Cerebellar nuclear complex (tissue), 1 donor: ENCODE measurements at regions not wholly inside any gene's neighbourhood (a gene's known extent, or its start where the extent isn't known, plus 50 kb on each side); places are given as distances from the start of the nearest gene placed in this dataset.
A peak's percentile ranks its signal among the peaks of the same experiment; 100 is the strongest.

Source experiments
- DNase-seq, 2 experiments: peaks; one replicate each; lab custom pipeline; 2025; lab: John Stamatoyannopoulos, UW

GRCh38 chr3:144079634-144080033, 108.0 kb downstream of the DIPK2A start:
- no peak for DNase-seq

GRCh38 chr3:144084929-144085328, 113.3 kb downstream of the DIPK2A start:
- DNase-seq = no peak

DNA sequence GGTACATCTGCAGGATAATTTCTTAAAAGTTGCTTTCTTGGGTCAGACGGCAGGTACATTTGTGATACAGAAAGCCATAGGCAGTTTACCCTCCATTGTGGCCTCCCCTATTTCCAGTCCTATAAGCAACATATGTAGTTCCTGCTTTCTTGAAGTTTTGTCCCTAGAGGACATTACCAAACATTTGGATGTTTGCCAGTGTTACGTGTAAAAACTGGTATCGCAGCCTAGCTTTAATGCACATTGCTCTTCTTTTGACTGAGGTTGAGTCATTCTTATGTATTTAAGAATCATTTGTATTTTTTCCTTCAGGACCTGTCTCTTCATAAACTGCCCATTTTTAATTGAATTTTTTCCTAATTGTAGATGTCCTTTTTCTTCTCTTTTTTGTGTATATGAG, 114.3 kb downstream of the DIPK2A start:
- DNase-seq = no peak

GRCh38 chr3:144096016-144096415, 124.4 kb downstream of the DIPK2A start:
- no peak for DNase-seq

- no peak for DNase-seq
These were observed 125.5 kb downstream of the DIPK2A start for GRCh38 chr3:144097163-144097562.

GRCh38 chr3:144098691-144099090, 127.1 kb downstream of the DIPK2A start:
- DNase-seq = no peak

- DNase-seq = no peak
These were observed 130.8 kb downstream of the DIPK2A start for GRCh38 chr3:144102421-144102820.

DNA sequence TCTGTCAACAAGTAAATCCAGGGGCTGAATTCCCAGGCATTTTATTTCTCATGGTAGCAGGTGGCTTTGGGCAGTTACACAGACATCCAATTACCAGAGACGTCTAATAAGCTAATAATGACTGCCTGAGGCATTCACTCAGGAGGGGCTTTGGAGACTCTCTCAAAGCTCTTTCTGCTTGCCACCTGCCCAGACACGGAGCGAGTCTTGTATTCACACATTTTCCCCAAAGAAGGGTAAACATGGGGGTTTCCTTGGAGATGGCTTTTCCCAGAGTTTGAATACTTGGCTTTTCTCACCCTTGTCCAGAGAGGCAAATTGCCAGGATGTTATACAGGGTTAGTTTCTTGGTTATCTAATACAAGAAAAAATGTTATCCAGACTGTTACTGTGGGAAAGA, 132.6 kb downstream of the DIPK2A start:
- DNase-seq = no peak

DNA sequence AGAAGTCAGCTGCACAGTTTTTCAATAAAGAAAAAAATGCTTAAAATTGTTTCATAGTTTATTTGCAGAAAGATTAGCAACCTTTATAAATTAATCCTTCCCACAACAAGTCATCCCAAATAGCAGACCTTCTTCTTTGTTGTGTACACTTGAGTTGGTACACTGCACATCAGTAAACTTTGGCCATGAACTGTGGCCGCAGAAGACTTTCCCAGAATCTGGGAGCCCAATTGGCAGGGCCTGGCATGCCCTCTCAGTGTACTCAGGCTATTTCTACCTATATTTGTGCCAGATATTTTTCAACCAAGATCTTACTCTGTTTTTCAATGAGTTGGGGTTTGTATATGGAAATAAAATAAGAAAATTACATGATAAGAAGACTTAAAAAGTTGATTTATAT, 133.1 kb downstream of the DIPK2A start:
- DNase-seq = no peak

DNA sequence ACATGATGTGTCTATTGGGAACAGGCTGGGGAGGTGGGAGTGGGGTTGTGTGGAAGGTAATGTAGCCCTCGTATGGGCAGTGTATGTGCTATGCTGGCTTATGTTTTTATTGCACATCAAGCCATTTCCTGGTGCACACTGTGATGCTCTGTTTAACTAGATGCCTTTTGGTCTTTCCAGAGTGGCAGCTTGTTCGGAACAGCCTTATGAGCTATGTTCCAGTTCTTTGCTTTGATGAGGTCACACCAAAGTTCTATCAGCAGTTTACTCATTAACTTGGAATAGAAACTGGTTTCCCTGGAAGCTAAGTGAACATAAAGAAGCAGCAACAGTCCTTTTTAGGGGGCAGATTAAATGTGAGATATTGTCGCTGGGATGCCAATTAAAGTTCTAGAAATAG, 133.9 kb downstream of the DIPK2A start:
- no peak for DNase-seq

DNA sequence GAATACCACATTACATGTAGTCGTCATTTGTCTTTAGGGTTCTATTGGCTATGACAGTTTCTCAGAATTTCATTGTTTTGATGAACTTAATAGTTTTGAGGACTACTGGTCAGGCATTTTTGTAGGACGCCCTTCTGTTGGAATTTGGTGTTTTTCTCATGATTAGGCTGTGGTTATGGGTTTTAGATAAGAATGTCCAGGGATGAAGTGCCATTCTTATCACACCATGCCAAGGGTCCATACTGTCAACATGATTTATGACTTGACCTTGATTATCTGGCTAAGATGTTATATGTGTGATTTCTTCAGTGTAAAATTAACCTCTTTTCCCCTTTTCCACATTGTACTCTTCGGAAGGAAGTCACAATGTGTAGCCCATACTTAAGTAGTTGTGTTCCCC, 135.3 kb downstream of the DIPK2A start:
- DNase-seq = no peak

GRCh38 chr3:144107923-144108322, 136.3 kb downstream of the DIPK2A start:
- DNase-seq = peak; percentile 74 to 87

DNA sequence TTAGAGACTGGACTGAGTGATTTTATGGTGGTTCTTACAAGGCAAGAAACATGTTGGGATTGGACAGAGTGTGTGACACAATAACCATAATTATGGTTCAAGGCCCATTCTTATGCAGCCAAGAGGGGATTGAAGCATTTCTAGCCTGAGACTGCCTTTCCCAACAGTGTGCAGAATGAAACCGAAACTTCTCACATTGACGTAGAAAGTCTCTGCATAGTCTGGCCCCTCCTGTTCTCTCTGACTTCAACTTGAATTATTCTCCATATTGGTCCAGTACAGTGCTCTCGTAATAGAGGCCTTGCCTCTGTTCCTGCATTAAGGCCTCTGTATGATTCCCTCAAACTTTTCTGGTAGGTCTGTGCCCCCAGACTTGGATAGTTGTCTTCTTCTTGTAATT, 138.3 kb downstream of the DIPK2A start:
- DNase-seq = no peak

- DNase-seq = peak in 1 of 2 experiments; percentile 47
These were observed 140.4 kb downstream of the DIPK2A start for GRCh38 chr3:144112036-144112435.

GRCh38 chr3:144112437-144112836, 140.8 kb downstream of the DIPK2A start:
- DNase-seq = no peak

- DNase-seq = no peak
These were observed 143.1 kb downstream of the DIPK2A start for GRCh38 chr3:144114767-144115166.

GRCh38 chr3:144119633-144120032, 148.0 kb downstream of the DIPK2A start:
- DNase-seq = no peak

GRCh38 chr3:144121661-144122060, 150.0 kb downstream of the DIPK2A start:
- DNase-seq = no peak

DNA sequence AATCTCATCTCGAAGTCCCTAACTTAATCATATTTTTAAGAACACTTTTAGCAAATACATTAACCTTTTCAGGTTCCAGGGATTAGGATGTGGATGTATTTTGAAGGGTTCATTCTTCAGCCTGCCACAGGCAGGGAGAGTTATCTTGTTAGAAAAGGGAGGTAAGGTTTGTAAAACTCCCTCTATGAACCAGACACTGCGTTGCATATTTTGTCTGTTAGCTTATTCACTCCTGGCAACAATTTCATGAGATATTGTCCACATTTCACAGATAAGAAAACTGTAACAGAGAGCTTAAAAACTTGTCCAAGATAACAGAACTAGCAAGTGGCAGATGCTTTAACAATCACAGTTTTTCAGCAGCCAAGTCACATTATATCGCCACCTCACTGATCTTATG, 155.4 kb downstream of the DIPK2A start:
- DNase-seq = no peak

DNA sequence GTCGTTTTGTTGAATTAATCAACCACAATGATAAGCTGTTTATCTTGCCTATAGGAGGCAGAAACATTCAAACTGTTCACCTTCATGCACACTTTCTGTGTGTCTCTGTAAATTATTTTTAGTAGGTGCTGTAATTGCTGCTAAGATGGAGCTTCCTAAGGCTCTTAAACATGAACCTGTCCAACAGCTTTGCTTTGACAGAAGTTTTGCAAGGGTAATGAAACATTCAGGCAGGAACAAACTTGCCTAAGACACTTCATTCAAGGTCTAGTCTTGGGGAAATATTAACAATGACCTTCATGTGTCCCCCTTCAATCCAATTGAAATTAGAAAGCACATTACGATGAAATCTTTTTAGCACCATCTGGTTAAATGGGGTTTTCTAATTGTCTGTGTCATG, 156.1 kb downstream of the DIPK2A start:
- no peak for DNase-seq

GRCh38 chr3:144128108-144128892, 156.7 kb downstream of the DIPK2A start:
- no peak for DNase-seq

- DNase-seq = peak; percentile 76 to 94
These were observed 158.1 kb downstream of the DIPK2A start for GRCh38 chr3:144129536-144130214.

GRCh38 chr3:144141074-144141473, 169.5 kb downstream of the DIPK2A start:
- DNase-seq = no peak

DNA sequence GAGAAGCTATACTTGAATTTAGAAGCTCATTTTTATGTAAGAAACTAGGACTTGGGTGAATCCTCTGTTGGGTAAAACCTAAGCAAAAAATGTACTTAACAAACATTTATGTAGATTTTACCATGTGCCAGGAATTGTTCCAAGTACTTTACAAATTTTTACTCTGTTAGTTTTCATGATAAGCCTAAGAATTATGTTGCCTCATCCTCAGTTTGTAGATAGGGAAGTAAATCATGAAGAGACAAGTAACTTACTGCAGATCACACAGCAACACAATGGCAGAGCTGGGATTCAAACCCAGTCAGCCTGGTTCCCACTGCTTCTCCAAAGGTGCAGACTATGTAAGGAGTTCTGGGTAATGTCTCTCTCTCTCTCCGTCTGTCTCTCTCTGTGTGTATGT, 169.9 kb downstream of the DIPK2A start:
- DNase-seq = no peak
